Islet of Langerhans (tissue), 1 donor: ENCODE measurements at regions not wholly inside any gene's neighbourhood (a gene's known extent, or its start where the extent isn't known, plus 50 kb on each side); places are given as distances from the start of the nearest gene placed in this dataset.
"Not testable (repeated sequence)": the region's sequence is repeated elsewhere in the genome, so short reads cannot be mapped to it uniquely, and the experiment has no call there.

ENCODE experiments used
- FAIRE-seq: peaks from one replicate; lab custom pipeline; 2011; peaks lifted over from hg19 to GRCh38; lab: Jason Lieb, UNC

DNA sequence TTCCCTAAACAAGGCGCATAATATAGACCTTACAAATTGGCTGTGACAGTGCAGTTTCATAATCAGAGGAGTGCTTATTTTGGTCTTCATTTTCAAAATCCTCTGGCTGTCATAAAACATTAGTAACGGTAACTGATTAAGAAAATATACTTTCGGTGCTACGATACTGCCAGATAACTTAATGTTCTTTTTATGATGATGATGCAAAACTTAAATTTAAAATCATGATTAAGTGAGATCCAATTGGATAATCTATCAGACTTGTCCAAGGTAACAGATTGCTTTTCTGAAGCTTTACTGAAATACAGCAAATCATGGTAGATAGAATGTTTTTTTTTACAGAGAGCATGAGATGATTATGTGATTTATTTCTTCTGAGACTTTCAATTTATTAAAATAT lies 364.2 kb upstream of the CNTN3 start:
- no peak for FAIRE-seq

GRCh38 chr3:74985028-74985904 lies 370.8 kb upstream of the CNTN3 start:
- FAIRE-seq = not testable (repeated sequence)

DNA sequence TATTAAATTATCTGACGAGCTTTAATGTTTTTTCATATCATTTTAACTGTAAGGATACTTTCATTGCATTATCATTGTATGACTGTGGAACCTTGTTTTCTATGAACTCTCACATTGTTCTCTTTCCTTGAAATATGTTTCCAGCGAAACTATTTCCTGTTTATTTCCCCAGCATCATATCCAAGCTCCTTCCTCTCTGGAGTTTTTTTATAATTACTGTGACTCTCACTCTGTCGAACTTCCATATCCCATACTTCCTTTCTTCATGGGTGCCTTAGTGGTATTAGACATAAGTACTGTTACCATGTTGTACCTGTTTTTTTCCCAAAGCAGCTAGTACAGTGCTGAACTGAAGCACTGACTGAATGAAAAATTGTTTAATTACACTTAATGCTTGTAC lies 373.6 kb upstream of the CNTN3 start:
- no peak for FAIRE-seq

GRCh38 chr3:74992898-74993297 lies 378.4 kb upstream of the CNTN3 start:
- FAIRE-seq = no peak

- FAIRE-seq = peak; percentile 66
Observed at GRCh38 chr3:75001330-75001729, 386.9 kb upstream of the CNTN3 start.

DNA sequence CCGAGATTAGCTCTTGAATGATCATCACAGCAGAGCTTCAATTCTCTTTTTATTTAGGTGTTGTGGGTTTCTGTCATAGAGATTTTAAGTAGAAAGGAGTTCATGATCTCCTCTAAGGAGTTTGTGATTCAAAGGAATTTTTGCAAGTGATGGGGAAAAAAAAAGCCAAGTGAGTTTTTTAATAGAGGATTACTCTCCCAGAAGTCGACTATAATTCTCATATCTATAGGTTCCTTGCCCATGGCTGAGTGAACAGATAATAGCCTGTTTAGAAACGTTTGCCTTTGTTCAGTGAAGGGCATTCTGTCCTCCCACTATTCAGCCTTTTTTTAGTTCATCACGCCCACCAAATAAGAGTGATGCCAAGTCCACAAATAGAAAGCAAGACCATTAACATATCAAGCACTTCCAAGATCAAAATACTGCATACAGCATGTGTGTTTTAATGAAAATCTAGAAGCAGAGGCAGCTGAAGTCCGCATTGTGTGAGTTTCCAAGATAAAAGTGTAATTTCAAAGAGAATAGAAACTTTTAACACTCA lies 398.4 kb upstream of the CNTN3 start:
- FAIRE-seq = no peak

GRCh38 chr3:75014008-75014407 lies 399.5 kb upstream of the CNTN3 start:
- FAIRE-seq = no peak

GRCh38 chr3:75015280-75015679 lies 400.8 kb upstream of the CNTN3 start:
- no peak for FAIRE-seq

DNA sequence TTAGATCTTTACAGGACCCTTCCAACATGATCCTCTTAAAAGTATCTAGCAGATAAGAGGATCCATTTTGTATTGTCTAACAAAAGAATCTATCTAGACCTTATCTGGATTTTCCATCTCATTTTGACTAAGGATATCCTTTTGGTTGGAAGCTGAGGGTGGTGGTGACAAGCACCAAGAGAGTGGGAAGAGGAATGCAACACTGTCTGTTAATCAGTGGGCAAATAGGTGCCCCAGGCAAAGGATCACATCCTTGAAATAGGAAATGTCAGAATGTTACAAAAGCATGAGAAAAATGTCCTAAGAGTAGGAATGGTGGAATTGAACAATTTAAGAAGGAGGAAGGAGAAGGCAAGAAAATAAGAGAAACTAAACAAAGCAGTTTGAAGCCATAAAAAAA lies 420.7 kb upstream of the CNTN3 start:
- FAIRE-seq = no peak

DNA sequence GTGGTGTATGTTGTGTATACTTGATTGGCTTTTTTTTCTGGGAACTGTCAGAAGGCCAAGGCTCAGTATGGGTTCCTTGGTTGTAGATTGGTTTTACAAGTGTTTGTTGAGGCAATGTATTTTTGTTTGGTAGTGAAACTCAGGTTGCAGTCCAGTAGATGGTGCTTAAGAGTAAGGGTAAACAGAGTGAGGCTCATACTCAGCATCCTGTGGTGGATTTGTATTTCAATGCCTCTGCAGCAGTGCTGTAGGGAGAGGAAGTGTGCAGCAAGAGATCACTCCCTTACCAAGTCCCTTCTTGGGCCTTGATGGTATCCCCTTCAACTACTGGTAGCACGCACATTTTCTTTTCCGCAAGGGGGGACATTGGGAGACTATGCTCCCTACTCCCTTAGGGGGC lies 428.5 kb upstream of the CNTN3 start:
- no peak for FAIRE-seq

- FAIRE-seq = no peak
Observed at GRCh38 chr3:75048650-75049049, 434.2 kb upstream of the CNTN3 start.

DNA sequence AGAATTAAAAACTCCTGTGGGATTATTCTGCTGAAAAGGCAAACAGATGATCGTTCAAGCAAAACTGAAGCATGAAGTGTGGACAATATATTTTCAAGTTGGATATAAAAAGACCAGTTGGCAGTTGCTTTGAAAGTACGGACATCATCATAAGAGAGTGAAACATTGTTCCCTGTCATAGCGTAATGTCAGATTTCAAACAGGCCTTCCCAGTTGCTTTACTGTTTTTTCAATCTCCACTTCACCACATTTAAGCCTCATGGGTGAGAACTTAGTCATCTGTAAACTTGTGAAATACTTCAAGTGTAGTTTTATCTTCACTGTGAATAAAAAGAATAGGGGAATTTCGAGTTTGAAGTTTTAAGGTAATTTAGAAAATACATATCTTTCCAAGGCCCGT lies 435.1 kb upstream of the CNTN3 start:
- no peak for FAIRE-seq

DNA sequence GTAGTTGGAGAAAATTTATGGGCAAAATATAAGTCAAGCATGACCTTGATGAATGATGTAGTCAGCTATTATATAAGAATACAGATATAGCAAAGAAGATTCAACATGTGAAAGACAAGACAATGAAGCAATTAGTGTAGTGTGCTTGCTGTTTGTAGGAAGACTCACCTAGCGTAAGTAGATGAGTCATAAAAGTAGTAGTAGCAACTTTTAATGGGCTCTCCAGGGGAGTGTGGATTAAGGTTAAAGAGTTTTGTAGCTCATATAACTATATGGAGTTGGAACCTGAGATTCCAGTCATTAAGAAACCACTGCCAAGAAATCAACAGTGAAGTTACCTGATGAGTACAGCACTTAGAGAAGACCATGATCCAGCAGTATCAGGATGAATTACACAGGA lies 444.7 kb upstream of the CNTN3 start:
- no peak for FAIRE-seq

- no peak for FAIRE-seq
Observed at GRCh38 chr3:75061806-75062205, 447.3 kb upstream of the CNTN3 start.

- FAIRE-seq = no peak
Observed at GRCh38 chr3:75075158-75075557, 460.7 kb upstream of the CNTN3 start.

- no peak for FAIRE-seq
Observed at GRCh38 chr3:75076481-75076880, 462.0 kb upstream of the CNTN3 start.

DNA sequence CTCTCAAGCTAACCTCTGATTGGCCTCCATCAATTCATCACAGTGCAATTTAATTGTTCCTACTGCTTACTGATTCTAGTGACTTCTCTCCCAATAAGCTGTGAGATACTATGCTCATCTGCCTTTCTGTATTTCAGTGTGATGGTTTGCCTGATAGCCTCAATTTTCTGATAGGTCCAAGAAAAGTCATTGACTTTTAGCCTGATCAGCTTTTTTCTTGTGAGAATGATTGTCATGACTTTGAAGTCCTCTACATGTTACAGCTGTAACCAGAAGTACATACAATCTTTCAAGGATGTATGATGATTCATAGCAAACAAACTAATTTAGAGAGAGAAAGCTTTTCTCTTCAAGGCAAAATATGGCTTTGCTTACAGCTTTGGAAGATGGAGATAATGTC lies 463.8 kb upstream of the CNTN3 start:
- FAIRE-seq = no peak

DNA sequence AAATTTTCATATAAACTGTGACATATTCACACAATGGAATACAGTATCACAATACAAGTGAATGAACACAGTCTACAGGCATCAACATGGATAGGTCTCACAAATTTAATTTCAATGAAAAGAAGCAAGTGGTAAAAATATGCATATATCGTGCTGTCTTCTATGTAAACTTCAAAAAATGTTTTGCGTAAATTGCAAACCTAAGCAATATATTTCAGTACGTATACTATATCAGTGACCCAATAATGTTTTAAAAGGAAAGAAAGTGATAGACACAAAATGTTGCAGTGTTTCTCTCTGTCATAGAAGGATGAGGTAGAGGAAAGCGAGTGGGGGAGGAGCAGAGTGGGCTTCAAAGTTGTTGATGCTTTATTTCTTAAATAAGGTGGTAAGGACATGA lies 468.4 kb upstream of the CNTN3 start:
- no peak for FAIRE-seq

- no peak for FAIRE-seq
Observed at GRCh38 chr3:75089841-75090240, 475.4 kb upstream of the CNTN3 start.

DNA sequence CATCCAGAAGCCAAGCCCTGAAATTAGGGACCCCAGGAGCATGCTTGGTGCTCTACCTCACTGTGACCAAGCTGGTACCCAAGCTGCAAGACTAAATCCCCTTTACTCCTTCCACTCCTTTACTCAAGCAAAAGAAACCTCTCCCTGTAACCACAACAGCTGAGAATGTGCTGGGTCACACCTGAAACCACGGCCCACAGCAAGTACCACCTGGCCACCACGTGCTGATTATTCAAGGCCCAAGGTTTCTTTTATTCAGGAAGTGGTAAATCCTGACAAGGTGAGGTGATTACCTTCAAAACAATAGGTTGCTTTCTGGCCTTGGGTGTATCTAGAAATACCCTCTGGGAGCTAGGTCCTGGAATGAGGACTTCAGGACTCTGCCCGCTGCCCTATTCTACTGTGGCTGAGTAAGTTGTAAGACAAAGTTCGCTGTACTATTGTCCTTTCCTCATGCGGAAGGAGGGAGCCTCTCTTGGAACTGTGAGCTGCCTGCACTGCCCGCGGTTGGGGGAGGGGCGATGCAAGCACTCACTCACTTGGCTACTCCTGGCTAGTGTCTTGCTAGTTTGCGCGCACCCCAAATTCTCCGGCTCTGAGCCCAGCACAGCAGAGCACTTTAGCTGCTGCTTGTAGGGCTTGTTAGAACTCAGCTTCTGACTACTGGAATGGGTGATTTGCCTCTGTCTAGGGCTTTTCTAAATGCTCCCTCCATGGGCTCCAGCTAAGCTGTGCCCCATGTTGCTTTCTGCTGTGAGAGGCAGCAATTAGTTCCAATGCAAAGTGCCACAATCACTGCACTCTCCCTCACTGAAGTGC lies 487.1 kb upstream of the CNTN3 start:
- FAIRE-seq = no peak

DNA sequence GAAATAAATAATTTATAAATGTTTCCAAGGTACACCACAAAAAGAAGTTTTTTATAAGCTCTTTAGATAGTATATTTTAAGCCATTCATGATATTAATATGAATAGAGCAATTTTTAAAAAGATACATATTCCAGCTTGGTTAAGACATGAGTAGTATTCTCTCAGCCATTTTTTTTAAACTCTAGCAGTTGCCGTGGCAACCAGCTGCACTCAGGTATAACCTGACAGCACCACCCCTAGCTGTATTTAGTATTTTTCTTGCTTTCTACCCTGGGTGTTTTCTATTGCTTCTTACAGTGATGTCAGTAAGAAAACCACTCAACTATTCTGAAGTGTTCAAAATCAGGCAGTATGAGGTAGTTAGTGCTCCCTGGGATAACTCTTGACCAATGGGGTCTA lies 496.3 kb upstream of the CNTN3 start:
- no peak for FAIRE-seq

- no peak for FAIRE-seq
Observed at GRCh38 chr3:75115695-75116094, 501.2 kb upstream of the CNTN3 start.

DNA sequence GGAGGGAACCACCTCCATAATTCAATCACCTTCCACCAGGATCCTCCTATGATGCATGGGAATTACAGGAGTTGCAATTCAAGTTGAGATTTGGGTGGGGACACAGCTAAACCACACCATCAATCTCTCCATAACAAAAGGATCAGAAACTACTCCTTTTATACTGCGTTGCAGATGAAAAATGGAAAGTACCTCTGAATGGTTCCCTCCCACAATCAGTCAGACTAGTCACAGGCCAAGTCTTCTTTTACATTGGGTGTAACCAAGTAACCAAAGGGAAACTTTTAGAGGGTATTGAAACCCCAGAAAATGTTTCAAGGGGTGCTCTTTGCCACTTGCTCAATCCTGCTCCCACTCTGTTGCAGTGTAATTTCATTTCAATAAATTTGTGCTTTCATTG lies 504.3 kb upstream of the CNTN3 start:
- FAIRE-seq = no peak
